PC-3 (cell line): ENCODE measurements at regions not wholly inside any gene's neighbourhood (a gene's known extent, or its start where the extent isn't known, plus 50 kb on each side); places are given as distances from the start of the nearest gene placed in this dataset.

ENCODE experiments used
- ATAC-seq: fragments of 200-7000 bp; cut with Tn5 transposase; 2 replicates; pipeline ENCODE4 v1.9.1; 2020; ENCODE audit warnings: mild to moderate bottlenecking, moderate library complexity
- BruUV-seq: library from RNA; stranded (reverse); fragments of 400-500 nt; replicated peaks from 2 replicates; lab custom pipeline; 2021; lab: Mats Ljungman, UMichigan
- CTCF ChIA-PET: fragments of 300-600 bp; sonication (Branson Sonifier 250); formaldehyde crosslinking; loops from one replicate; lab custom pipeline; 2022; ENCODE audit warnings: antibody characterized with exemption; lab: Charles Lee
- POLR2A ChIA-PET: fragments of 300-600 bp; sonication (Branson Sonifier 250); formaldehyde crosslinking; loops from one replicate; lab custom pipeline; 2022; ENCODE audit warnings: antibody characterized with exemption; ENCODE audit not compliant: unreplicated experiment; lab: Charles Lee
- DNase-seq: peaks from one replicate; pipeline ENCODE4 v3.0.0-alpha.2; 2015
- H2AFZ ChIP-seq: fragments of 300-600 bp; sonication (generic); 2 replicates; pipeline ENCODE4 v1.6.0; 2016; ENCODE audit warnings: antibody characterized with exemption, low read length
- H3F3A ChIP-seq: fragments of 300-600 bp; sonication (generic); one replicate; pipeline ENCODE4 v1.6.0; 2017; ENCODE audit warnings: antibody characterized with exemption, low read length, control low read depth, mild to moderate bottlenecking; ENCODE audit not compliant: unreplicated experiment
- H3K27ac ChIP-seq: fragments of 300-600 bp; sonication (generic); 2 replicates; pipeline ENCODE4 v1.5.1; 2016; ENCODE audit warnings: mild to moderate bottlenecking, low read length
- H3K27me3 ChIP-seq: fragments of 300-600 bp; sonication (generic); 2 replicates; pipeline ENCODE4 v1.6.1; 2016; ENCODE audit warnings: low read length, mixed read lengths
- H3K36me3 ChIP-seq: fragments of 300-600 bp; sonication (generic); 2 replicates; pipeline ENCODE4 v1.6.1; 2016; ENCODE audit warnings: low read depth, mixed run types, low read length, mixed read lengths
- H3K4me1 ChIP-seq: fragments of 300-600 bp; sonication (generic); 2 replicates; pipeline ENCODE4 v1.5.1; 2016; ENCODE audit warnings: low read length; ENCODE audit not compliant: insufficient read depth
- H3K4me2 ChIP-seq: fragments of 300-600 bp; sonication (generic); 2 replicates; pipeline ENCODE4 v1.6.0; 2016; ENCODE audit warnings: low read length
- H3K4me3 ChIP-seq: fragments of 300-600 bp; sonication (generic); 2 replicates; pipeline ENCODE4 v1.5.1; 2016; ENCODE audit warnings: mild to moderate bottlenecking, low read length, mixed read lengths
- H3K79me2 ChIP-seq: fragments of 300-600 bp; sonication (generic); 2 replicates; pipeline ENCODE4 v1.6.1; 2017; ENCODE audit warnings: low read length, mixed read lengths
- H3K9ac ChIP-seq: fragments of 300-600 bp; sonication (generic); 2 replicates; pipeline ENCODE4 v1.6.0; 2016; ENCODE audit warnings: mild to moderate bottlenecking, low read length
- H3K9me2 ChIP-seq: fragments of 300-600 bp; sonication (generic); replicated peaks from 2 replicates; pipeline ENCODE4 v1.6.1; 2016; ENCODE audit warnings: mixed run types, low read length, mixed read lengths
- H3K9me3 ChIP-seq: fragments of 300-600 bp; sonication (generic); 2 replicates; pipeline ENCODE4 v1.6.1; 2016; ENCODE audit warnings: low read length, mixed read lengths
- H4K20me1 ChIP-seq: fragments of 300-600 bp; sonication (generic); 2 replicates; pipeline ENCODE4 v1.6.1; 2016; ENCODE audit warnings: low read length, mixed read lengths
- CTCF ChIP-seq: fragments of 300-600 bp; sonication (generic); conservative IDR thresholded peaks from 2 replicates; pipeline ENCODE4 v1.5.1; 2017; ENCODE audit warnings: antibody characterized with exemption, low read depth, mild to moderate bottlenecking, low read length
- EZH2 ChIP-seq: fragments of 300-600 bp; sonication (generic); IDR thresholded peaks from one replicate; pipeline ENCODE4 v1.6.1; 2017; ENCODE audit warnings: antibody characterized with exemption, mild to moderate bottlenecking, low read length; ENCODE audit not compliant: unreplicated experiment
- EZH2phosphoT487 ChIP-seq: fragments of 300-600 bp; sonication (generic); IDR thresholded peaks from 2 replicates; pipeline ENCODE4 v1.6.1; 2018; ENCODE audit warnings: mild to moderate bottlenecking, antibody characterized with exemption, low read length, borderline replicate concordance
- intact Hi-C: fragments of 100-400 bp; cut with micrococcal nuclease; formaldehyde crosslinking; loops from 2 replicates; pipeline ENCODE4 v1.9.0; 2023

GRCh38 chr14:58944343-58944967 is 244.0 kb upstream of the DAAM1 start:
- Histone ChIP-seq H3K27ac (no peak overlapping the region), H3K36me3 (no peaks in the 10 kb centered on the region), H2AFZ (no peak overlapping the region), H3K9ac (no peak overlapping the region), H3K9me3 (no peaks in the 10 kb centered on the region), H3K4me1 (no peaks in the 10 kb centered on the region), H3K4me3 (no peak overlapping the region), H3K27me3 (peaks cover 82% of the 10 kb centered on the region), H3K9me2 (no peaks in the 10 kb centered on the region), H3K4me2 (no peak overlapping the region), H3K79me2 (no peaks in the 10 kb centered on the region), H3F3A (no peaks in the 10 kb centered on the region), H4K20me1 (no peaks in the 10 kb centered on the region)
- DNase-seq (no peak), ATAC-seq (no peak)
- intact Hi-C loops: no loop called here
- ChIA-PET CTCF (no interaction called here), POLR2A (no interaction called here)
- TF ChIP-seq EZH2 (no peak), CTCF (no peak), EZH2phosphoT487 (no peak)
- BruUV-seq: no TSS peak

GRCh38 chr14:58944968-58945356 is 243.5 kb upstream of the DAAM1 start:
- Histone ChIP-seq H3K27ac (no peak overlapping the region), H3K79me2 (no peaks in the 10 kb centered on the region), H3F3A (no peaks in the 10 kb centered on the region), H3K9ac (no peak overlapping the region), H3K4me2 (no peak overlapping the region), H3K4me1 (no peaks in the 10 kb centered on the region), H3K9me3 (no peaks in the 10 kb centered on the region), H2AFZ (no peak overlapping the region), H3K36me3 (no peaks in the 10 kb centered on the region), H4K20me1 (no peaks in the 10 kb centered on the region), H3K27me3 (peaks cover 79% of the 10 kb centered on the region), H3K9me2 (no peaks in the 10 kb centered on the region), H3K4me3 (no peak overlapping the region)
- CTCF ChIA-PET: no interaction called here
- POLR2A ChIA-PET: no interaction called here
- ATAC-seq: no peak
- intact Hi-C loops: no loop called here
- no peak for DNase-seq
- no TSS peak for BruUV-seq
- no peak for TF ChIP-seq EZH2phosphoT487
- TF ChIP-seq EZH2: no peak
- TF ChIP-seq CTCF: no peak

- ChIA-PET POLR2A (no interaction called here), CTCF (interaction anchor here (0.7 kb wide), 1 partner anchor 304 kb away, joined by 3 read pairs; no protein-coding TSS in a partner anchor)
- Histone ChIP-seq H3K36me3 (no peaks in the 10 kb centered on the region), H3K9ac (no peak overlapping the region), H4K20me1 (no peaks in the 10 kb centered on the region), H3K4me3 (no peak overlapping the region), H3K27me3 (peaks cover 84% of the 10 kb centered on the region), H2AFZ (no peak overlapping the region), H3K79me2 (no peaks in the 10 kb centered on the region), H3K4me1 (no peaks in the 10 kb centered on the region), H3K27ac (no peak overlapping the region), H3F3A (no peaks in the 10 kb centered on the region), H3K9me3 (peaks cover 4% of the 10 kb centered on the region; the same call in 1 of the 2 replicates), H3K9me2 (no peaks in the 10 kb centered on the region), H3K4me2 (no peak overlapping the region)
- ATAC-seq: no peak
- TF ChIP-seq CTCF (no peak), EZH2phosphoT487 (no peak), EZH2 (no peak)
- DNase-seq: no peak
- BruUV-seq: no TSS peak
- intact Hi-C loops: no loop called here
Measured at GRCh38 chr14:58946431-58946830, 242.0 kb upstream of the DAAM1 start.
